ENCODE measurements at regions not wholly inside any gene's neighbourhood (a gene's known extent, or its start where the extent isn't known, plus 50 kb on each side); places are given as distances from the start of the nearest gene placed in this dataset.

DNA sequence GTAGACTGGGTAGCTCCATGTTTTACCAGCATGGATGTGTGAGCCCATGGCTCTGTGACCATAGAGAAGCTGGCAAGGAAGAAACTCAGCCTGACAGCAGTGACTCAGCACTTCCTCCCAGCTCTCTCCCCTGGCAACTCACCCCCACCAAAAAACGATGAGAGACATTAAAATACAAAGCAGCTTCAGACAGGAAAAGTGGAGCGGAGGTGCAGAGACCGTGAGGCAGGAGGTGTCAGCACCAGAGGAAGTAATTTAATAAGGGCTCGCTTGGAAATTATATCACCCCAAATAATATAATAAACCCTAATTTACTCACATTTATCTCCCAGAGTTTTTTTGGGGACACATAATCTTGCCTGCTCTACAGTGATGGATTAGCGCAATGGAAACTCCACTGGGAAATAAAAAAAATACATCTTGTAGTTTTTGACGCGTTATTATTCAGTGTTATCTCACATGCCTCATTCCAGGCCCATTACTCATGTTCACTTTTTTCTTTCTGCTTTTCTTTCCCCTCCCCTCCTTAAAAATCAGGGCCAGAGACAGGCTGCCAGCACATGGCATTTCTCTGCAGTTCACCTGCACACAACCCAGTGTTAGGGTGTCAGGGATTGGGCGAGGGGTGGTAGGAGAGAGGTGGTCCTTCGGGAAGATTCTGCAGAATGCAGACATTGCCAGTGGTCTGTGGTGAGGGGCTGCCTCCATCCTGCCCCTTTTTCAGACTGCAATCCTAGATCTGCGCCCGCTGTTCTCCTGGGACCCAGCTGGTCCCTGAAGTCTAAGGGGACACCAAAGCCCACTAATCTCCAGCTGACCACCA, 170.8 kb downstream of the BUD13 start:
- Mint-ChIP-seq H3K27ac (no peak overlapping the region), H3K4me3 (no peak overlapping the region), H3K27me3 (ENCODE audit: low read depth in 2 of 2) (peaks cover 4 to 8% of the 10 kb centered on the region in 2 donors), H3K4me1 (no peaks in the 10 kb centered on the region), H3K36me3 (no peaks in the 10 kb centered on the region), H3K9me3 (no peaks in the 10 kb centered on the region)
- H3K4me1 ChIP-seq (ENCODE audit: control insufficient read depth, insufficient read depth, low read length) = no peaks in the 10 kb centered on the region
- DNase-seq (no peak), ATAC-seq (no peak)
- no peaks in the 10 kb centered on the region for H3K9me3 ChIP-seq (ENCODE audit: control insufficient read depth, insufficient read depth, low read length)
- no peak overlapping the region for H3K4me3 ChIP-seq (ENCODE audit: low read length)
- H3K36me3 ChIP-seq (ENCODE audit: control insufficient read depth, insufficient read depth, low read length) = no peaks in the 10 kb centered on the region
- TF ChIP-seq CTCF (IDR thresholded peaks at IDR 0.05) = no peak
- H3K27me3 ChIP-seq (ENCODE audit: control insufficient read depth, insufficient read depth, low read length) = no peaks in the 10 kb centered on the region
- intact Hi-C loops (cut with micrococcal nuclease) = no loop called here
- WGBS (ENCODE audit: insufficient coverage) = 38% methylated on average over 11 of the region's 11 CpGs
- H3K27ac ChIP-seq (ENCODE audit: low read length) = no peak overlapping the region

- H3K27ac Mint-ChIP-seq = no peak overlapping the region
- H3K36me3 ChIP-seq (ENCODE audit: control insufficient read depth, insufficient read depth, low read length) = no peaks in the 10 kb centered on the region
- H3K27me3 ChIP-seq (ENCODE audit: control insufficient read depth, insufficient read depth, low read length) = no peaks in the 10 kb centered on the region
- H3K4me3 Mint-ChIP-seq = no peak overlapping the region
- H3K9me3 Mint-ChIP-seq = no peaks in the 10 kb centered on the region
- DNase-seq (no peak), ATAC-seq (no peak)
- intact Hi-C loops (cut with micrococcal nuclease) = no loop called here
- H3K36me3 Mint-ChIP-seq = no peaks in the 10 kb centered on the region
- WGBS (ENCODE audit: insufficient coverage) = 81% methylated on average over 4 of the region's 4 CpGs
- TF ChIP-seq CTCF (IDR thresholded peaks at IDR 0.05) = no peak
- no peaks in the 10 kb centered on the region for H3K9me3 ChIP-seq (ENCODE audit: control insufficient read depth, insufficient read depth, low read length)
- H3K4me3 ChIP-seq (ENCODE audit: low read length) = no peak overlapping the region
- no peak overlapping the region for H3K27ac ChIP-seq (ENCODE audit: low read length)
- H3K4me1 Mint-ChIP-seq = no peaks in the 10 kb centered on the region
- no peaks in the 10 kb centered on the region for H3K4me1 ChIP-seq (ENCODE audit: control insufficient read depth, insufficient read depth, low read length)
- H3K27me3 Mint-ChIP-seq (ENCODE audit: low read depth in 2 of 2) = peaks cover 2 to 8% of the 10 kb centered on the region in 2 donors
These were observed 171.9 kb downstream of the BUD13 start for GRCh38 chr11:116600930-116601329.

GRCh38 chr11:116598556-116598955, 174.2 kb downstream of the BUD13 start:
- 68% methylated on average over 3 of the region's 3 CpGs for WGBS (ENCODE audit: insufficient coverage)
- Histone ChIP-seq H3K27ac (ENCODE audit: low read length) (no peak overlapping the region), H3K27me3 (ENCODE audit: control insufficient read depth, insufficient read depth, low read length) (no peaks in the 10 kb centered on the region), H3K9me3 (ENCODE audit: control insufficient read depth, insufficient read depth, low read length) (no peaks in the 10 kb centered on the region), H3K4me3 (ENCODE audit: low read length) (no peak overlapping the region), H3K4me1 (ENCODE audit: control insufficient read depth, insufficient read depth, low read length) (no peaks in the 10 kb centered on the region), H3K36me3 (ENCODE audit: control insufficient read depth, insufficient read depth, low read length) (no peaks in the 10 kb centered on the region)
- Mint-ChIP-seq H3K36me3 (no peaks in the 10 kb centered on the region), H3K27ac (no peak overlapping the region), H3K27me3 (ENCODE audit: low read depth in 2 of 2) (peaks cover 4 to 8% of the 10 kb centered on the region in 2 donors), H3K4me1 (no peaks in the 10 kb centered on the region), H3K9me3 (no peaks in the 10 kb centered on the region), H3K4me3 (no peak overlapping the region)
- no peak for TF ChIP-seq CTCF (IDR thresholded peaks at IDR 0.05)
- intact Hi-C loops (cut with micrococcal nuclease) = no loop called here
- DNase-seq (no peak), ATAC-seq (no peak)

DNA sequence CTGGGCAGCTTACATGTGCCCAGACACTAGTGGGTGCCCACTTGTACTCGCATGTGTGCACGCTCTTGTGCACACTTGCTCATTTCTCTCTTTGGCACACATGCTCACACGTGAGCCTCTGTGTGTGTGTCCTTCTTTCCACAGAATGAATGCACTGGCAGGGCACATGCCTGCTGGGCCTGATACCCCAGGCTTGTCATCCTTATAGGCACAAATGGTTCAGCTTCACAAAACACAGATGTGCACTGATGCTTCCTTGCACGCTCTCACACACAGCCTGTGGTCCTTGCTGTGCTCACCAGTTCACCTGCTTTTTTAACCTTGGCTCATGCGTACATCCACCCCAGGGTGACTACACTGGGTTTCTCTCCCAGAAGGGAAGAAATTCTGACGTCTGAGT, 174.8 kb downstream of the BUD13 start:
- Mint-ChIP-seq H3K27ac (no peak overlapping the region), H3K36me3 (no peaks in the 10 kb centered on the region), H3K9me3 (no peaks in the 10 kb centered on the region), H3K27me3 (ENCODE audit: low read depth in 2 of 2) (peaks cover 4 to 8% of the 10 kb centered on the region in 2 donors), H3K4me3 (no peak overlapping the region), H3K4me1 (no peaks in the 10 kb centered on the region)
- Histone ChIP-seq H3K27me3 (ENCODE audit: control insufficient read depth, insufficient read depth, low read length) (no peaks in the 10 kb centered on the region), H3K9me3 (ENCODE audit: control insufficient read depth, insufficient read depth, low read length) (no peaks in the 10 kb centered on the region), H3K27ac (ENCODE audit: low read length) (no peak overlapping the region), H3K4me1 (ENCODE audit: control insufficient read depth, insufficient read depth, low read length) (no peaks in the 10 kb centered on the region), H3K36me3 (ENCODE audit: control insufficient read depth, insufficient read depth, low read length) (no peaks in the 10 kb centered on the region), H3K4me3 (ENCODE audit: low read length) (no peak overlapping the region)
- intact Hi-C loops (cut with micrococcal nuclease) = no loop called here
- DNase-seq = no peak
- WGBS (ENCODE audit: insufficient coverage) = 76% methylated on average over 6 of the region's 6 CpGs
- no peak for ATAC-seq
- TF ChIP-seq CTCF (IDR thresholded peaks at IDR 0.05) = no peak
